HUES6 (cell line): ENCODE measurements at regions not wholly inside any gene's neighbourhood (a gene's known extent, or its start where the extent isn't known, plus 50 kb on each side); places are given as distances from the start of the nearest gene placed in this dataset.

Experiments
- H3K27ac ChIP-seq: 2 replicates; pipeline ENCODE4 v1.7.0; 2013; ENCODE audit warnings: low read depth, mild to moderate bottlenecking, low read length, inconsistent platforms
- H3K27me3 ChIP-seq: 2 replicates; pipeline ENCODE4 v1.6.1; 2013; ENCODE audit warnings: low read length; ENCODE audit not compliant: control insufficient read depth, insufficient read depth
- H3K36me3 ChIP-seq: 2 replicates; pipeline ENCODE4 v1.6.1; 2013; ENCODE audit warnings: low read length; ENCODE audit not compliant: control insufficient read depth, insufficient read depth
- H3K4me1 ChIP-seq: 2 replicates; pipeline ENCODE4 v1.6.1; 2013; ENCODE audit warnings: low read length; ENCODE audit not compliant: control insufficient read depth, insufficient read depth
- H3K4me3 ChIP-seq: 2 replicates; pipeline ENCODE4 v1.5.1; 2013; ENCODE audit warnings: low read depth, low read length
- H3K9ac ChIP-seq: one replicate; pipeline ENCODE4 v1.6.1; 2013; ENCODE audit warnings: mild to moderate bottlenecking, low read length
- H3K9me3 ChIP-seq: 2 replicates; pipeline ENCODE4 v1.6.1; 2013; ENCODE audit warnings: low read depth, low read length; ENCODE audit not compliant: control insufficient read depth, insufficient read depth

DNA sequence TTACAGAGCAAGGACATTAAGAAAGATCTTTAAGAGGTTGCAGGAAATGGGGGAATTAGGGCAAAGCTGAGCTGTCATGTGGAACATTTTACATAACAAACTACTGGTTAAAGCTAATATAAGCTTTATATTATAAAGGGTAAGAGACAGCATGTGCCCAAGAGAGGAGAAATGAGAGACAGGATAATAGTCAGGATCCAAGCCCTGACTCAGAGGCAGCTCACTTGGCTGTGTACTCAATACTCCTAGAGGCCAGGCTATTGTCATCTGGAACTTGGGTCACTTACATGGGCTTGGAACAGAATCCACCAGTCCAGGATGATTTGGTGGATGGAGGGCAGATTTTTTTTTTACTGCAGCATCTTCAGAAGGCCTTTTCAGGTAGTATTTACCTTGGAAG, 418.6 kb upstream of the ZMIZ1 start:
- no peaks in the 10 kb centered on the region for H3K36me3 ChIP-seq
- H3K4me3 ChIP-seq, result no peak overlapping the region
- peaks cover under 1% of the 10 kb centered on the region; the same call in 1 of the 2 replicates for H3K9me3 ChIP-seq
- H3K27me3 ChIP-seq, result peaks cover 4% of the 10 kb centered on the region; the same call in 1 of the 2 replicates
- H3K4me1 ChIP-seq, result no peaks in the 10 kb centered on the region
- no peak overlapping the region for H3K9ac ChIP-seq
- no peak overlapping the region for H3K27ac ChIP-seq

GRCh38 chr10:78651287-78651686, 417.5 kb upstream of the ZMIZ1 start:
- Histone ChIP-seq H3K27ac (no peak overlapping the region), H3K9me3 (no peaks in the 10 kb centered on the region), H3K36me3 (no peaks in the 10 kb centered on the region), H3K4me1 (no peaks in the 10 kb centered on the region), H3K4me3 (no peak overlapping the region), H3K27me3 (peaks cover 4% of the 10 kb centered on the region; the same call in 1 of the 2 replicates), H3K9ac (no peak overlapping the region)

- Histone ChIP-seq H3K4me3 (no peak overlapping the region), H3K9ac (no peak overlapping the region), H3K9me3 (no peaks in the 10 kb centered on the region), H3K27me3 (peaks cover 4% of the 10 kb centered on the region; the same call in 1 of the 2 replicates), H3K36me3 (no peaks in the 10 kb centered on the region), H3K4me1 (peaks cover 4% of the 10 kb centered on the region; the same call in 1 of the 2 replicates), H3K27ac (no peak overlapping the region)
Observed at GRCh38 chr10:78653555-78653954, 415.2 kb upstream of the ZMIZ1 start.

DNA sequence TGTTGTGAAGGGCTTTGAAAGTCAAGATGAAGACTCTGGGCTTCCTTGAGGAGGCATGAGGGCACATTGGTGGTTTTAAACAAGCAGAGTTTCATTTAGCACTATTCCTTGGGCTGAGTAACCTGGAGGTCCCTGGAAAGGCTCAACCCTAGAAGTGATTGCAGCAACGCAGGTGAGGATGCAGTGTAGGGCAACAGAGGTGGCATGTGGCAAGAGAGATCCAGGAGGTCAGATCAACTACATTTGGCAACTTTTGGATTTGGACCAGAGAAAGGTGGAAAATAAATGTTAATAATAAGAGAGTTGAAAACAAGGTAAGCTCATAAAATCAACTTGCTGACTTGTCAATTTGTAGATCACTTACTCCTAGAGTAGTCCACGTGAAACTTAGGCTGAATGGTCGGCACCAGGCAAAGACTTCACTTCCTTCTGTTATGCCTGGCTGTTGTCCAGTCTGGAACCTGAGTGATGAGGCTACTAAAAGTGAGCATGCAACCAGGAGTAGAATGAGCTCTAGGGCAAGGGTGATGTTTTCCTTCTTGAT, 414.6 kb upstream of the ZMIZ1 start:
- Histone ChIP-seq H3K4me1 (peaks cover 4% of the 10 kb centered on the region; the same call in 1 of the 2 replicates), H3K36me3 (no peaks in the 10 kb centered on the region), H3K27me3 (peaks cover 4% of the 10 kb centered on the region; the same call in 1 of the 2 replicates), H3K9ac (no peak overlapping the region), H3K9me3 (no peaks in the 10 kb centered on the region), H3K4me3 (no peak overlapping the region), H3K27ac (no peak overlapping the region)

DNA sequence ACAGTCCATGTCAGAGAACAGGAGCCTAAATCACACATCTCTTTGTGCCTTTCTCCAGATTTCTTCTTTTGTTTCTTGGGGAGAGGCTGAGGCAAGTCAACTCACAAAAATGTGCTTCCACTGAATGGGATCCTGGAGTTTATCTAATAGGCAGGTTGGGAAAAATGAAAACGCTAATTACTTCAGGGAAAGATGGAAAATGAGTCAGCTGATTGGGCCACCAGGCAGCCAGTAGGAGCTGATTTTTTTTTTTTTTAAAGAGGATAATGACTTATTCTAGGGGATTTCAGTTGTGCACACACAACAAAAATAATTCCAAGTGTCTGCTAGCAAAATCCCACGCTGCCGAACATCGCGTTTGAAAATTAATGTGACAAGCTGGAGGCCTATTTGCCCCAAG, 412.8 kb upstream of the ZMIZ1 start:
- Histone ChIP-seq H3K27ac (no peak overlapping the region), H3K9me3 (no peaks in the 10 kb centered on the region), H3K4me3 (no peak overlapping the region), H3K4me1 (peaks cover 4% of the 10 kb centered on the region; the same call in 1 of the 2 replicates), H3K36me3 (no peaks in the 10 kb centered on the region), H3K9ac (no peak overlapping the region), H3K27me3 (peaks cover 4% of the 10 kb centered on the region; the same call in 1 of the 2 replicates)

GRCh38 chr10:78656417-78657162, 412.2 kb upstream of the ZMIZ1 start:
- no peak overlapping the region for H3K27ac ChIP-seq
- peaks cover 4% of the 10 kb centered on the region; the same call in 1 of the 2 replicates for H3K4me1 ChIP-seq
- H3K9ac ChIP-seq, result no peak overlapping the region
- H3K36me3 ChIP-seq, result no peaks in the 10 kb centered on the region
- no peak overlapping the region for H3K4me3 ChIP-seq
- H3K27me3 ChIP-seq, result peaks cover 4% of the 10 kb centered on the region; the same call in 1 of the 2 replicates
- no peaks in the 10 kb centered on the region for H3K9me3 ChIP-seq

- peak overlapping the region; percentile 40 for H3K9ac ChIP-seq
- peaks cover 4% of the 10 kb centered on the region; the same call in 1 of the 2 replicates for H3K27me3 ChIP-seq
- no peak overlapping the region for H3K27ac ChIP-seq
- no peaks in the 10 kb centered on the region for H3K36me3 ChIP-seq
- H3K4me1 ChIP-seq, result peaks cover 4% of the 10 kb centered on the region; the same call in 1 of the 2 replicates
- H3K9me3 ChIP-seq, result no peaks in the 10 kb centered on the region
- H3K4me3 ChIP-seq, result no peak overlapping the region
Observed at GRCh38 chr10:78657163-78657861, 411.5 kb upstream of the ZMIZ1 start.

DNA sequence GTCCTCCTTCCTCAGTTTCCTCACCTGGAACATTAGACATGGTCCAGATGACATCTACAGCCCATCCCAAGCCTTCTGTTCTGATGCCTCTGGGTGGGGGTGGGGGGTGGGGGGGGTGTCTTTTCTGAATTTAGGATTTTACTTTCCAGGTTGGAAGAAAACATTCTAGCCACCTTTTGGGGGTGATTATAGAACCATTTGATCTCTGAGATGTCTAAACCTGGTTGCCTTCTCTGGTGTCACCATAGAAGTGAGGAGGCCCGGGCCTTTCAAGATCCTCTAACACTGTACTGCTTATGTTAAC, 411.0 kb upstream of the ZMIZ1 start:
- H3K27me3 ChIP-seq, result peaks cover 4% of the 10 kb centered on the region; the same call in 1 of the 2 replicates
- H3K27ac ChIP-seq, result no peak overlapping the region
- no peaks in the 10 kb centered on the region for H3K9me3 ChIP-seq
- H3K4me3 ChIP-seq, result no peak overlapping the region
- H3K36me3 ChIP-seq, result no peaks in the 10 kb centered on the region
- H3K4me1 ChIP-seq, result peaks cover 4% of the 10 kb centered on the region; the same call in 1 of the 2 replicates
- no peak overlapping the region for H3K9ac ChIP-seq

GRCh38 chr10:78658645-78659597, 409.8 kb upstream of the ZMIZ1 start:
- Histone ChIP-seq H3K9me3 (peaks cover 5% of the 10 kb centered on the region), H3K4me1 (peaks cover 4% of the 10 kb centered on the region; the same call in 1 of the 2 replicates), H3K27ac (no peak overlapping the region), H3K4me3 (no peak overlapping the region), H3K9ac (no peak overlapping the region), H3K36me3 (no peaks in the 10 kb centered on the region), H3K27me3 (peaks cover 1% of the 10 kb centered on the region; the same call in 1 of the 2 replicates)

DNA sequence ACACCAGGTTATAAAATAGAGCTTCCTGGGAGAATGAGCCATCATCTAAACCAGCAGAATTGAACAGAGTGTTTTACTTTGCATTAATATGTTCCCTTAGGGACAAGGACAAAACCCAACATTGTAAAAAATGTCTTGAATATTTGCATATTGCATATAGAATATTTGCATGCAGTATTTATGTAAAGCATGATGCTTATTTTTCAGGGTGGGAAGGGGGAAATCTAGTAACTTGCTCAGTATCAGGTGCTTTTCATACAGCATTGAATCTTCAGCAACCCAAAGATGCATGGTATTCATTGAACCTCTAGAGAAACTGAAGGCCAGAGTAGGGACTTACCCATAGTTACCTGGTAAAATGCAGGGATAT, 409.2 kb upstream of the ZMIZ1 start:
- Histone ChIP-seq H3K4me3 (no peak overlapping the region), H3K27me3 (no peaks in the 10 kb centered on the region), H3K36me3 (no peaks in the 10 kb centered on the region), H3K4me1 (peaks cover 4% of the 10 kb centered on the region; the same call in 1 of the 2 replicates), H3K9ac (no peak overlapping the region), H3K9me3 (peaks cover 12% of the 10 kb centered on the region), H3K27ac (no peak overlapping the region)
